ENCODE measurements at regions not wholly inside any gene's neighbourhood (a gene's known extent, or its start where the extent isn't known, plus 50 kb on each side); places are given as distances from the start of the nearest gene placed in this dataset.

DNA sequence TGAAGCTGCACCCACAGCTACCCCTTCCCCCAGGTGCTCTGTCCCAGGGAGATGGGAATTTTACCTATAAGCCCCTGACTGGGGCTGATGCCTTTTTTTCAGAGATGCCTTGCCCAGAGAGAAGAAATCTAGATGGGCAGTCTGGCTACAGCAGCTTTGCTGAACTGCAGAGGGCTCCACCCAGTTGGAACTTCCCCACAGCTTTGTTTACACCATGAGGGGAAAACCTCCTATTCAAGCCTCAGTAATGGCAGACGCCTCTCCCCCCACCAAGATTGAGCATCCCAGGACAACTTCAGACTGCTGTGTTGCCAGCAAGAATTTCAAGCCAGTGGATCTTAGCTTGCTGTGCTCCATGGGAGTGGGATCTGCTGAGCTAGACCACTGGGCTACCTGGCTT lies 122.6 kb upstream of the MOCS1 start:
- Histone ChIP-seq H3K4me1 (ENCODE audit: control insufficient read depth, insufficient read depth, low read length) (no peaks in the 10 kb centered on the region), H3K27me3 (ENCODE audit: control insufficient read depth, insufficient read depth, low read length, poor library complexity, severe bottlenecking) (no peaks in the 10 kb centered on the region), H3K27ac (ENCODE audit: insufficient read depth, low read depth, low read length, poor library complexity, severe bottlenecking) (no peak overlapping the region), H3K36me3 (ENCODE audit: control insufficient read depth, insufficient read depth, low read length) (no peaks in the 10 kb centered on the region), H3K9me3 (ENCODE audit: control insufficient read depth, low read length) (no peaks in the 10 kb centered on the region), H3K4me3 (ENCODE audit: insufficient read depth, low read depth, low read length) (no peak overlapping the region)
- WGBS, 2 experiments: 74% methylated on average over 1 of the region's 1 CpG

GRCh38 chr6:40054602-40055001 lies 120.3 kb upstream of the MOCS1 start:
- Histone ChIP-seq H3K36me3 (ENCODE audit: control insufficient read depth, insufficient read depth, low read length) (no peaks in the 10 kb centered on the region), H3K27me3 (ENCODE audit: control insufficient read depth, insufficient read depth, low read length, poor library complexity, severe bottlenecking) (no peaks in the 10 kb centered on the region), H3K27ac (ENCODE audit: insufficient read depth, low read depth, low read length, poor library complexity, severe bottlenecking) (no peak overlapping the region), H3K9me3 (ENCODE audit: control insufficient read depth, low read length) (no peaks in the 10 kb centered on the region), H3K4me3 (ENCODE audit: insufficient read depth, low read depth, low read length) (no peak overlapping the region), H3K4me1 (ENCODE audit: control insufficient read depth, insufficient read depth, low read length) (no peaks in the 10 kb centered on the region)

GRCh38 chr6:40054186-40054585 lies 119.9 kb upstream of the MOCS1 start:
- no peak overlapping the region for H3K4me3 ChIP-seq (ENCODE audit: insufficient read depth, low read depth, low read length)
- no peaks in the 10 kb centered on the region for H3K27me3 ChIP-seq (ENCODE audit: control insufficient read depth, insufficient read depth, low read length, poor library complexity, severe bottlenecking)
- no peaks in the 10 kb centered on the region for H3K4me1 ChIP-seq (ENCODE audit: control insufficient read depth, insufficient read depth, low read length)
- no peak overlapping the region for H3K27ac ChIP-seq (ENCODE audit: insufficient read depth, low read depth, low read length, poor library complexity, severe bottlenecking)
- no peaks in the 10 kb centered on the region for H3K36me3 ChIP-seq (ENCODE audit: control insufficient read depth, insufficient read depth, low read length)
- H3K9me3 ChIP-seq (ENCODE audit: control insufficient read depth, low read length): no peaks in the 10 kb centered on the region
- 84 to 87% methylated on average over 2 of the region's 2 CpGs for WGBS, 2 experiments

GRCh38 chr6:40049128-40049527 lies 114.9 kb upstream of the MOCS1 start:
- H3K4me1 ChIP-seq (ENCODE audit: control insufficient read depth, insufficient read depth, low read length): no peaks in the 10 kb centered on the region
- H3K4me3 ChIP-seq (ENCODE audit: insufficient read depth, low read depth, low read length): no peak overlapping the region
- H3K27ac ChIP-seq (ENCODE audit: insufficient read depth, low read depth, low read length, poor library complexity, severe bottlenecking): no peak overlapping the region
- no peaks in the 10 kb centered on the region for H3K36me3 ChIP-seq (ENCODE audit: control insufficient read depth, insufficient read depth, low read length)
- H3K9me3 ChIP-seq (ENCODE audit: control insufficient read depth, low read length): no peaks in the 10 kb centered on the region
- 89 to 95% methylated on average over 4 of the region's 4 CpGs for WGBS, 2 experiments
- H3K27me3 ChIP-seq (ENCODE audit: control insufficient read depth, insufficient read depth, low read length, poor library complexity, severe bottlenecking): no peaks in the 10 kb centered on the region

- H3K4me3 ChIP-seq (ENCODE audit: insufficient read depth, low read depth, low read length): no peak overlapping the region
- no peak overlapping the region for H3K27ac ChIP-seq (ENCODE audit: insufficient read depth, low read depth, low read length, poor library complexity, severe bottlenecking)
- no peaks in the 10 kb centered on the region for H3K36me3 ChIP-seq (ENCODE audit: control insufficient read depth, insufficient read depth, low read length)
- 86 to 95% methylated on average over 1 of the region's 1 CpG for WGBS, 2 experiments
- H3K27me3 ChIP-seq (ENCODE audit: control insufficient read depth, insufficient read depth, low read length, poor library complexity, severe bottlenecking): no peaks in the 10 kb centered on the region
- no peaks in the 10 kb centered on the region for H3K9me3 ChIP-seq (ENCODE audit: control insufficient read depth, low read length)
- H3K4me1 ChIP-seq (ENCODE audit: control insufficient read depth, insufficient read depth, low read length): no peaks in the 10 kb centered on the region
Observed at GRCh38 chr6:40044196-40044595, 109.9 kb upstream of the MOCS1 start.

DNA sequence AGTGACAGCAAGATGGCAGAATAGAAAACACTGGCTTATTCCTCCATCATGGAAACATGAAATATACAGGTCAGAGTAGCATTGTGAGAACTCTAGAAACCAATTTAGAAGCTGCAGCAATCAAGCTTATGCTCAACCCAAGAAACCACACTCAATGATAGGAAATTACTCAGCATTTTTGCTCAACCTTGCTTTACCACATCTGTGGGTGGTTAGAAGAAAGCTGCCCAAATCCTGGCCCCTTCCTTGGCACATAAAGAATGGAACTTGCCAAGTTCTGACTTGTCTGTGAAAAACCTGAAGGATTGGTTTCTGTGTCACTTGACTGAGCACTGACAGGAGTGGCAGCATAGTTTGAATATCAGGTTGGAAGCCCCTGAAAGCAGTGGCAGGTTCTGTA lies 108.0 kb upstream of the MOCS1 start:
- H3K27me3 ChIP-seq (ENCODE audit: control insufficient read depth, insufficient read depth, low read length, poor library complexity, severe bottlenecking): no peaks in the 10 kb centered on the region
- H3K4me1 ChIP-seq (ENCODE audit: control insufficient read depth, insufficient read depth, low read length): no peaks in the 10 kb centered on the region
- H3K27ac ChIP-seq (ENCODE audit: insufficient read depth, low read depth, low read length, poor library complexity, severe bottlenecking): no peak overlapping the region
- H3K9me3 ChIP-seq (ENCODE audit: control insufficient read depth, low read length): no peaks in the 10 kb centered on the region
- no peak overlapping the region for H3K4me3 ChIP-seq (ENCODE audit: insufficient read depth, low read depth, low read length)
- H3K36me3 ChIP-seq (ENCODE audit: control insufficient read depth, insufficient read depth, low read length): no peaks in the 10 kb centered on the region

DNA sequence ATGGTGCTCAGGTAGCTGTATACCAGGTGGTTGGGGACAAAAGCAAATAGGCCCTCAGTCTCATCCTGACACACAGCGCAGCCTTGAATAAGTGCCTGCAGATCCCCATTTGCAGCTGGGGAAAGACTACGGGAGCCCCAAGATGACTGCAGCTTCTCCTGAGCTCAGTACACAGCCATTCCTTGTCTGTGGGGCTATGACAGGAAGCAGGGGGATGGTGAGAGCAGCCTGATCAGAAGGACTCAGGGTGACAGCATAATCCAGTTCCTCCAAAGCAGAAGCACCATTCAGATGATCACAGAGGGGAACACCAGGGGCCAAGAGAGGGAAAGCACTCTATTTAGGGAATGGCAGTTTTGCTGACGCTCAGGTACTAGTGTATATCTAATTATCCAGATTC lies 104.8 kb upstream of the MOCS1 start:
- Histone ChIP-seq H3K4me3 (ENCODE audit: insufficient read depth, low read depth, low read length) (no peak overlapping the region), H3K36me3 (ENCODE audit: control insufficient read depth, insufficient read depth, low read length) (no peaks in the 10 kb centered on the region), H3K27me3 (ENCODE audit: control insufficient read depth, insufficient read depth, low read length, poor library complexity, severe bottlenecking) (no peaks in the 10 kb centered on the region), H3K27ac (ENCODE audit: insufficient read depth, low read depth, low read length, poor library complexity, severe bottlenecking) (no peak overlapping the region), H3K4me1 (ENCODE audit: control insufficient read depth, insufficient read depth, low read length) (no peaks in the 10 kb centered on the region), H3K9me3 (ENCODE audit: control insufficient read depth, low read length) (no peaks in the 10 kb centered on the region)
- 93 to 94% methylated on average over 3 of the region's 3 CpGs for WGBS, 2 experiments

DNA sequence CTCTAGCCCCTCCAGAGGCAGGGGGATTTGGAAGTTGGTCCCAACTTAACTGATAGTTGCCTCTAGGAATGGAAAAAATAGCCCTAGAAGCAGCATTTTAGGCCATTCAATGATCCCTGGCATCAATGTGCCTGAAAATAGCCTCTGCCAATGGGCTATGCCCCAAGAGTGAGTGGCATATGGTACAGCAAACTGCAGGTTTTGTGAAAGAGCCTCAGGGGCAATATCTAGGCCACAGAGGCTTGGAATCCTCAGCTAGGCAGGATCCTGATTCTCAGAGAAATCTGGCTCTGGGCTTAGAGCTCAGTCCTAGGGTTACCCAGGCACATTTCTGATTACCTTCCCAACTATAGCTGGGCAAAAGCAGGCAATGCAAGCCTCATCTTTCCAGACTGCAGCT lies 104.4 kb upstream of the MOCS1 start:
- Histone ChIP-seq H3K36me3 (ENCODE audit: control insufficient read depth, insufficient read depth, low read length) (no peaks in the 10 kb centered on the region), H3K4me3 (ENCODE audit: insufficient read depth, low read depth, low read length) (no peak overlapping the region), H3K27me3 (ENCODE audit: control insufficient read depth, insufficient read depth, low read length, poor library complexity, severe bottlenecking) (no peaks in the 10 kb centered on the region), H3K27ac (ENCODE audit: insufficient read depth, low read depth, low read length, poor library complexity, severe bottlenecking) (no peak overlapping the region), H3K4me1 (ENCODE audit: control insufficient read depth, insufficient read depth, low read length) (no peaks in the 10 kb centered on the region), H3K9me3 (ENCODE audit: control insufficient read depth, low read length) (no peaks in the 10 kb centered on the region)

- H3K27ac ChIP-seq (ENCODE audit: insufficient read depth, low read depth, low read length, poor library complexity, severe bottlenecking): no peak overlapping the region
- H3K27me3 ChIP-seq (ENCODE audit: control insufficient read depth, insufficient read depth, low read length, poor library complexity, severe bottlenecking): no peaks in the 10 kb centered on the region
- H3K4me1 ChIP-seq (ENCODE audit: control insufficient read depth, insufficient read depth, low read length): no peaks in the 10 kb centered on the region
- H3K4me3 ChIP-seq (ENCODE audit: insufficient read depth, low read depth, low read length): no peak overlapping the region
- no peaks in the 10 kb centered on the region for H3K36me3 ChIP-seq (ENCODE audit: control insufficient read depth, insufficient read depth, low read length)
- no peaks in the 10 kb centered on the region for H3K9me3 ChIP-seq (ENCODE audit: control insufficient read depth, low read length)
Observed at GRCh38 chr6:40037271-40037670, 103.0 kb upstream of the MOCS1 start.

DNA sequence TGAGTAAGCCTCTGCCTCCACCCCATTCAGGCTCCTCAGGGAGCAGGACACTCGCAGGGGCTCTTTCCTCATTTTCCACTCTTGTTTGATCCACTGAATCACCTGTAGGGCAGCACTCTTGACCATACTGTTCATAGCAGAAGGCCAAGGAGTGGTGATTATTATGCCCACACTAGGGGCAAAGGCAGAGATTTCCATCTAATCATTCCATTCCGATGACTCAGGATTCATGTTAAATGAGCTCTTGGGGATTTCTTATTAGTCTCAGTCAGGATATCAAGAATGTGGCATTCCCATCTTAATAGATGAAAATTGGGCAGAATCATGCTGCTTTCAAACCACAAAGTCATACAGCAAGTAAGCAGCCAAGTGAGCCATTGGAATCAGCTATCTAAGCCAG lies 101.9 kb upstream of the MOCS1 start:
- no peak overlapping the region for H3K4me3 ChIP-seq (ENCODE audit: insufficient read depth, low read depth, low read length)
- H3K36me3 ChIP-seq (ENCODE audit: control insufficient read depth, insufficient read depth, low read length): no peaks in the 10 kb centered on the region
- no peaks in the 10 kb centered on the region for H3K4me1 ChIP-seq (ENCODE audit: control insufficient read depth, insufficient read depth, low read length)
- H3K27me3 ChIP-seq (ENCODE audit: control insufficient read depth, insufficient read depth, low read length, poor library complexity, severe bottlenecking): no peaks in the 10 kb centered on the region
- 88 to 95% methylated on average over 2 of the region's 2 CpGs for WGBS, 2 experiments
- no peak overlapping the region for H3K27ac ChIP-seq (ENCODE audit: insufficient read depth, low read depth, low read length, poor library complexity, severe bottlenecking)
- no peaks in the 10 kb centered on the region for H3K9me3 ChIP-seq (ENCODE audit: control insufficient read depth, low read length)

DNA sequence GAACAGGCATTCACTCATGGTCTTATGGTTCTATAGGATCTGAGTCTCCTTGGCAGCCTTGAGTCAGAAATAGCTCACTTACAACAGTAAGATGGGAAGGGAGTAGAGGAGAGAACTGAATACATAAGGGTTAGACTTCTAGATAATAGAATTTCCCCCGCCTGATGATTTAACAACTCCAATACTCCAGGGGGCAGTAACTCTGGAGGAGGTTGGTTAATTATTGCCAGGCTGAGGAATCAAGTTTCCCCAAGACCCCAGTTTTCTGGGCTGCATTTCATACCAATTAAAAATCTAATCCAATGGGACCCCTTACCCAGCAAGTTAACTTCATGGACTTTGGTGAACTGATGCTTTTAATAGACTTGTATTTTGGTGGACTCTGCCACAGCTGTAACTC lies 94.2 kb upstream of the MOCS1 start:
- WGBS, 2 experiments: 78% methylated on average over 1 of the region's 1 CpG; no CpG with 5 or more reads in 1 of the 2 experiments
- Histone ChIP-seq H3K27me3 (ENCODE audit: control insufficient read depth, insufficient read depth, low read length, poor library complexity, severe bottlenecking) (no peaks in the 10 kb centered on the region), H3K27ac (ENCODE audit: insufficient read depth, low read depth, low read length, poor library complexity, severe bottlenecking) (no peak overlapping the region), H3K36me3 (ENCODE audit: control insufficient read depth, insufficient read depth, low read length) (no peaks in the 10 kb centered on the region), H3K4me1 (ENCODE audit: control insufficient read depth, insufficient read depth, low read length) (no peaks in the 10 kb centered on the region), H3K9me3 (ENCODE audit: control insufficient read depth, low read length) (no peaks in the 10 kb centered on the region), H3K4me3 (ENCODE audit: insufficient read depth, low read depth, low read length) (no peak overlapping the region)

Measured in ectodermal cell (in vitro differentiated cells).